Retinal pigment epithelial cell (primary cell): ENCODE measurements at regions not wholly inside any gene's neighbourhood (a gene's known extent, or its start where the extent isn't known, plus 50 kb on each side); places are given as distances from the start of the nearest gene placed in this dataset.

Experiments used
- DNase-seq: peaks from one replicate; pipeline ENCODE4 v3.0.0-alpha.2; 2010; ENCODE audit warnings: low read depth
- H3K4me3 ChIP-seq: 2 replicates; pipeline ENCODE4 v1.5.1; 2011; ENCODE audit warnings: mild to moderate bottlenecking, low read length, control low read depth, moderate library complexity
- CTCF ChIP-seq: conservative IDR thresholded peaks from 2 replicates; pipeline ENCODE4 v1.5.1; 2011; ENCODE audit warnings: low read depth, low read length, control low read depth, inconsistent platforms

- no peak overlapping the region for H3K4me3 ChIP-seq
- DNase-seq, result no peak
- TF ChIP-seq CTCF, result no peak
These were observed 591.5 kb upstream of the PCDH9 start for GRCh38 chr13:67821606-67822005.

GRCh38 chr13:67806796-67807195 is 576.7 kb upstream of the PCDH9 start:
- DNase-seq, result peak; percentile 34
- no peak for TF ChIP-seq CTCF
- H3K4me3 ChIP-seq, result no peak overlapping the region

- H3K4me3 ChIP-seq, result no peak overlapping the region
- DNase-seq, result no peak
- no peak for TF ChIP-seq CTCF
These were observed 573.0 kb upstream of the PCDH9 start for GRCh38 chr13:67803118-67803517.

- no peak for TF ChIP-seq CTCF
- DNase-seq, result peak; percentile 46
- H3K4me3 ChIP-seq, result no peak overlapping the region
These were observed 562.1 kb upstream of the PCDH9 start for GRCh38 chr13:67792151-67792676.

- no peak for DNase-seq
- no peak overlapping the region for H3K4me3 ChIP-seq
- TF ChIP-seq CTCF, result no peak
These were observed 560.9 kb upstream of the PCDH9 start for GRCh38 chr13:67791047-67791446.

- no peak for DNase-seq
- H3K4me3 ChIP-seq, result no peak overlapping the region
- TF ChIP-seq CTCF, result no peak
These were observed 546.0 kb upstream of the PCDH9 start for GRCh38 chr13:67776151-67776550.

- H3K4me3 ChIP-seq, result no peak overlapping the region
- TF ChIP-seq CTCF, result no peak
- DNase-seq, result no peak
These were observed 545.2 kb upstream of the PCDH9 start for GRCh38 chr13:67775359-67775758.
